H9 (cell line): ENCODE measurements at regions not wholly inside any gene's neighbourhood (a gene's known extent, or its start where the extent isn't known, plus 50 kb on each side); places are given as distances from the start of the nearest gene placed in this dataset.

ENCODE experiments used
- DNase-seq: peaks from one replicate; pipeline ENCODE4 v3.0.0-alpha.2; 2017
- H2AFZ ChIP-seq: one replicate; pipeline ENCODE4 v1.6.1; 2013; ENCODE audit warnings: mild to moderate bottlenecking, low read length, control low read depth, moderate library complexity
- H2AK5ac ChIP-seq: 2 replicates; pipeline ENCODE4 v1.6.1; 2013; ENCODE audit warnings: low read length, control low read depth, mixed read lengths; ENCODE audit not compliant: insufficient read length
- H2BK120ac ChIP-seq: one replicate; pipeline ENCODE4 v1.6.1; 2013; ENCODE audit warnings: low read depth, mild to moderate bottlenecking, low read length, control low read depth, inconsistent platforms; ENCODE audit not compliant: poor library complexity, severe bottlenecking
- H2BK12ac ChIP-seq: 2 replicates; pipeline ENCODE4 v1.6.1; 2013; ENCODE audit warnings: low read length, control low read depth, mixed read lengths, low read depth; ENCODE audit not compliant: insufficient read length
- H2BK15ac ChIP-seq: 2 replicates; pipeline ENCODE4 v1.6.1; 2013; ENCODE audit warnings: low read depth, low read length, control low read depth
- H2BK20ac ChIP-seq: one replicate; pipeline ENCODE4 v1.6.1; 2013; ENCODE audit warnings: low read depth, mild to moderate bottlenecking, low read length, control low read depth, inconsistent platforms; ENCODE audit not compliant: poor library complexity, severe bottlenecking
- H2BK5ac ChIP-seq: 2 replicates; pipeline ENCODE4 v1.6.1; 2013; ENCODE audit warnings: low read length, control low read depth, mixed read lengths; ENCODE audit not compliant: insufficient read length
- H3K14ac ChIP-seq: 2 replicates; pipeline ENCODE4 v1.6.1; 2013; ENCODE audit warnings: low read length, control low read depth; ENCODE audit not compliant: insufficient read depth
- H3K18ac ChIP-seq: 2 replicates; pipeline ENCODE4 v1.6.1; 2013; ENCODE audit warnings: low read depth, mild to moderate bottlenecking, mixed read lengths, low read length, control low read depth; ENCODE audit not compliant: insufficient read length
- H3K23ac ChIP-seq: 2 replicates; pipeline ENCODE4 v1.6.1; 2013; ENCODE audit warnings: low read length, control low read depth, mixed read lengths, low read depth; ENCODE audit not compliant: insufficient read length
- H3K23me2 ChIP-seq: 2 replicates; pipeline ENCODE4 v1.6.1; 2013; ENCODE audit warnings: low read depth, mild to moderate bottlenecking, mixed read lengths, low read length, control low read depth; ENCODE audit not compliant: insufficient read length, poor library complexity, severe bottlenecking
- H3K27ac ChIP-seq: 2 replicates; pipeline ENCODE4 v1.5.1; 2013; ENCODE audit warnings: low read length, control low read depth, mixed read lengths, low read depth; ENCODE audit not compliant: insufficient read length
- H3K27me3 ChIP-seq: 2 replicates; pipeline ENCODE4 v1.6.1; 2013; ENCODE audit warnings: low read length, control low read depth, inconsistent platforms; ENCODE audit not compliant: insufficient read depth
- H3K4ac ChIP-seq: 2 replicates; pipeline ENCODE4 v1.6.1; 2013; ENCODE audit warnings: low read depth, mild to moderate bottlenecking, control low read depth, inconsistent platforms, low read length, moderate library complexity
- H3K4me1 ChIP-seq: 2 replicates; pipeline ENCODE4 v1.6.1; 2013; ENCODE audit warnings: low read length, control low read depth, inconsistent platforms; ENCODE audit not compliant: insufficient read depth
- H3K4me2 ChIP-seq: 2 replicates; pipeline ENCODE4 v1.6.1; 2013; ENCODE audit warnings: low read length, control low read depth, mixed read lengths; ENCODE audit not compliant: insufficient read length, insufficient read depth
- H3K56ac ChIP-seq: 2 replicates; pipeline ENCODE4 v1.6.1; 2013; ENCODE audit warnings: low read depth, mild to moderate bottlenecking, mixed read lengths, low read length, control low read depth; ENCODE audit not compliant: insufficient read length
- H3K79me1 ChIP-seq: 2 replicates; pipeline ENCODE4 v1.6.1; 2013; ENCODE audit warnings: low read depth, mild to moderate bottlenecking, moderate library complexity, low read length, control low read depth, inconsistent platforms; ENCODE audit not compliant: insufficient read depth, poor library complexity, severe bottlenecking
- H3K79me2 ChIP-seq: 2 replicates; pipeline ENCODE4 v1.6.1; 2013; ENCODE audit warnings: low read length, control low read depth, inconsistent platforms; ENCODE audit not compliant: insufficient read depth
- H3K9ac ChIP-seq: 2 replicates; pipeline ENCODE4 v1.6.1; 2013; ENCODE audit warnings: low read length, control low read depth, mixed read lengths; ENCODE audit not compliant: insufficient read length; ENCODE audit errors: extremely low read depth
- H3K9me3 ChIP-seq: one replicate; pipeline ENCODE4 v1.6.1; 2013; ENCODE audit warnings: low read depth, low read length, inconsistent platforms; ENCODE audit not compliant: control insufficient read depth
- H3T11ph ChIP-seq: one replicate; pipeline ENCODE4 v1.6.1; 2013; ENCODE audit warnings: mild to moderate bottlenecking, low read length, control low read depth, inconsistent platforms
- H4K20me1 ChIP-seq: one replicate; pipeline ENCODE4 v1.6.1; 2013; ENCODE audit not compliant: control insufficient read depth, insufficient read length, insufficient read depth
- H4K5ac ChIP-seq: 2 replicates; pipeline ENCODE4 v1.6.1; 2013; ENCODE audit warnings: low read depth, mild to moderate bottlenecking, mixed read lengths, low read length, control low read depth; ENCODE audit not compliant: insufficient read length
- H4K8ac ChIP-seq: replicated peaks from 2 replicates; pipeline ENCODE4 v1.6.1; 2013; ENCODE audit warnings: low read length, control low read depth, mixed read lengths, low read depth; ENCODE audit not compliant: insufficient read length
- H4K91ac ChIP-seq: 2 replicates; pipeline ENCODE4 v1.6.1; 2013; ENCODE audit warnings: low read depth, mild to moderate bottlenecking, moderate library complexity, mixed read lengths, low read length, control low read depth; ENCODE audit not compliant: insufficient read length
- H3K27ac Mint-ChIP-seq, 3 experiments: 2 replicates in 2 of 3; 3 replicates in 1 of 3; pipeline ENCODE4 v1.8.0; 2020 to 2021; ENCODE audit warnings: mixed read lengths in 3 of 3, mild to moderate bottlenecking in 1 of 3, moderate library complexity in 1 of 3
- H3K27me3 Mint-ChIP-seq: 2 replicates; pipeline ENCODE4 v1.8.0; 2021; ENCODE audit warnings: low read depth, mild to moderate bottlenecking, moderate library complexity, mixed read lengths
- H3K36me3 Mint-ChIP-seq, 3 experiments: 2 replicates in 2 of 3; 3 replicates in 1 of 3; pipeline ENCODE4 v1.8.0; 2020 to 2021; ENCODE audit warnings: low read depth in 3 of 3, mixed read lengths in 3 of 3; ENCODE audit not compliant: insufficient read depth in 1 of 3
- H3K4me1 Mint-ChIP-seq, 2 experiments: 2 replicates each; pipeline ENCODE4 v1.8.0; 2020; ENCODE audit warnings: mixed read lengths in 2 of 2
- H3K4me3 Mint-ChIP-seq, 2 experiments: 2 replicates in 1 of 2; 3 replicates in 1 of 2; pipeline ENCODE4 v1.8.0; 2020 to 2021; ENCODE audit warnings: mild to moderate bottlenecking in 2 of 2, mixed read lengths in 2 of 2, moderate library complexity in 1 of 2
- H3K9me3 Mint-ChIP-seq, 2 experiments: 2 replicates in 1 of 2; 3 replicates in 1 of 2; pipeline ENCODE4 v1.8.0; 2020; ENCODE audit warnings: mild to moderate bottlenecking in 2 of 2, mixed read lengths in 2 of 2, moderate library complexity in 1 of 2
- CTCF ChIP-seq: fragments of 200-600 bp; sonication (generic); conservative IDR thresholded peaks from 3 replicates; pipeline ENCODE4 v1.8.0; 2021; ENCODE audit warnings: antibody characterized with exemption, mild to moderate bottlenecking
- WGBS: extraction: QIAGEN DNeasy Blood & Tissue Kit; methylation state at CpG from one replicate; pipeline ENCODE4 v1.1.7; 2013; ENCODE audit warnings: missing lambda C conversion rate, low lambda C conversion rate, mixed read lengths; ENCODE audit not compliant: insufficient read length; ENCODE audit errors: extremely low coverage; 5-methylcytosine and 5-hydroxymethylcytosine counted together

GRCh38 chr7:24152356-24152755, 131.6 kb upstream of the NPY start:
- H3K4me1 ChIP-seq, result no peaks in the 10 kb centered on the region
- no peak overlapping the region for H3T11ph ChIP-seq
- no peaks in the 10 kb centered on the region for H4K20me1 ChIP-seq
- WGBS, result no CpG with 5 or more reads among the region's 1 CpG
- H2AFZ ChIP-seq, result no peak overlapping the region
- H4K91ac ChIP-seq, result no peak overlapping the region
- no peak overlapping the region for H3K18ac ChIP-seq
- no peaks in the 10 kb centered on the region for H3K79me2 ChIP-seq
- H3K4me3 Mint-ChIP-seq, result no peak overlapping the region
- H3K56ac ChIP-seq, result no peak overlapping the region
- no peak for DNase-seq
- H3K27me3 Mint-ChIP-seq, result peaks cover 7% of the 10 kb centered on the region
- no peak for TF ChIP-seq CTCF
- no peak overlapping the region for H2BK12ac ChIP-seq
- H3K9ac ChIP-seq, result no peak overlapping the region
- no peak overlapping the region for H2BK20ac ChIP-seq
- no peak overlapping the region for H3K23ac ChIP-seq
- H2BK5ac ChIP-seq, result no peak overlapping the region
- H3K79me1 ChIP-seq, result no peaks in the 10 kb centered on the region
- H3K14ac ChIP-seq, result no peak overlapping the region
- peaks cover 11 to 24% (median 17%) of the 10 kb centered on the region in 3 experiments; a peak in 6 of 7 replicates for H3K36me3 Mint-ChIP-seq
- no peak overlapping the region for H4K8ac ChIP-seq
- H3K9me3 ChIP-seq, result no peaks in the 10 kb centered on the region
- H3K27me3 ChIP-seq, result no peaks in the 10 kb centered on the region
- no peak overlapping the region for H4K5ac ChIP-seq
- H3K4me2 ChIP-seq, result no peak overlapping the region
- H3K27ac Mint-ChIP-seq, result no peak overlapping the region
- H3K4ac ChIP-seq, result no peak overlapping the region
- no peak overlapping the region for H2BK15ac ChIP-seq
- H3K9me3 Mint-ChIP-seq, result peaks cover 24 to 28% of the 10 kb centered on the region in 2 experiments; a peak in 4 of 5 replicates
- no peak overlapping the region for H2BK120ac ChIP-seq
- no peak overlapping the region for H2AK5ac ChIP-seq
- H3K27ac ChIP-seq, result no peak overlapping the region
- H3K4me1 Mint-ChIP-seq, result no peaks in the 10 kb centered on the region
- H3K23me2 ChIP-seq, result no peaks in the 10 kb centered on the region
